ENCODE measurements at regions not wholly inside any gene's neighbourhood (a gene's known extent, or its start where the extent isn't known, plus 50 kb on each side); places are given as distances from the start of the nearest gene placed in this dataset.

DNA sequence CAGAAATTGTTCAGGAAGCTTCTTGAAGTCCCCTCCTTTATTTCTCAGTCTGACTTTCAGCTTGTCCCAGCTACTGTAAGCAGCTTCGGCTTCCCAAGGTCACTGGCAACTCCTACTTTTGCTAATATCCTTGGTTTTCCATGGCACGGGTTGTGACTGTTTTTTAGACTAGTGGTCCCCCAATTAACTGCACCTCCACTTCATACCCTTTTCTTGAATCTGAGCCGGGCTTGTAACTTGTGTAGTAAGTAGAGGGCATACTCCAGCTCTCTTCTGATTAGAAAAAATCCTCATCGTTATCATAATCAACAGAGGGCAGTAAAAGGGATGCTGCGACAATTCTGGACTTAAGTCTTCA lies 162.3 kb upstream of the TNFAIP3 start:
- Histone ChIP-seq H3K4ac (replicated peaks; ENCODE audit: insufficient read length, low read depth, low read length) (no peak overlapping the region), H3K14ac (ENCODE audit: insufficient read length) (no peak overlapping the region), H2BK20ac (ENCODE audit: low read length) (no peak overlapping the region), H2AFZ (ENCODE audit: low read length) (no peak overlapping the region; the same call in 1 of the 2 replicates), H2BK12ac (ENCODE audit: low read depth, low read length) (no peak overlapping the region), H4K8ac (ENCODE audit: extremely low read depth, insufficient read depth, low read length) (no peak overlapping the region), H3K4me3 (ENCODE audit: extremely low read depth in 1 of 4, insufficient read depth in 2 of 4, low read depth in 3 of 4, low read length in 4 of 4) (no peak overlapping the region), H2BK120ac (replicated peaks; ENCODE audit: low read depth, low read length) (no peak overlapping the region), H3K79me2 (ENCODE audit: control insufficient read depth in 1 of 2, insufficient read depth in 2 of 2, low read length in 2 of 2) (no peaks in the 10 kb centered on the region), H3K56ac (replicated peaks; ENCODE audit: insufficient read length, low read depth, low read length) (no peak overlapping the region), H3K4me1 (replicated peaks in 1 of 4; ENCODE audit: control insufficient read depth in 3 of 4, insufficient read depth in 4 of 4, low read length in 3 of 4) (no peaks in the 10 kb centered on the region), H3K4me2 (ENCODE audit: insufficient read depth in 1 of 2, low read depth in 2 of 2, low read length in 2 of 2) (no peak overlapping the region), H3K27me3 (replicated peaks in 1 of 4; ENCODE audit: control insufficient read depth in 3 of 4, extremely low read depth in 1 of 4, insufficient read depth in 3 of 4, low read length in 3 of 4) (no peaks in the 10 kb centered on the region), H3K18ac (ENCODE audit: extremely low read depth, low read length) (no peak overlapping the region), H3K23ac (ENCODE audit: insufficient read length) (no peak overlapping the region), H3K36me3 (ENCODE audit: control insufficient read depth in 2 of 4, insufficient read depth in 4 of 4, low read length in 3 of 4) (no peaks in the 10 kb centered on the region), H2BK15ac (ENCODE audit: low read length) (no peak overlapping the region), H3K79me1 (ENCODE audit: low read depth, low read length) (no peaks in the 10 kb centered on the region), H3K9me3 (ENCODE audit: insufficient read depth in 2 of 2, low read depth in 1 of 2, low read length in 1 of 2) (no peaks in the 10 kb centered on the region), H3K23me2 (ENCODE audit: low read depth, low read length) (no peaks in the 10 kb centered on the region), H4K20me1 (replicated peaks in 1 of 2; ENCODE audit: control insufficient read depth in 1 of 2, insufficient read depth in 2 of 2, low read length in 2 of 2) (no peaks in the 10 kb centered on the region), H3K9ac (replicated peaks in 1 of 4; ENCODE audit: extremely low read depth in 1 of 4, low read depth in 3 of 4, low read length in 3 of 4) (no peak overlapping the region), H4K5ac (ENCODE audit: insufficient read length, low read depth, low read length) (no peak overlapping the region), H3K27ac (ENCODE audit: low read depth, low read length) (no peak overlapping the region), H2BK5ac (ENCODE audit: low read depth, low read length) (no peak overlapping the region), H2AK5ac (ENCODE audit: low read depth, low read length) (no peak overlapping the region), H4K91ac (replicated peaks; ENCODE audit: insufficient read length, low read length) (no peak overlapping the region)
- ChIA-PET POLR2A (ENCODE audit: partially characterized antibody) (interaction anchor here (1.0 kb wide), 1 partner anchor 240 kb away, joined by 4 read pairs; no protein-coding TSS in a partner anchor), CTCF (ENCODE audit: partially characterized antibody) (interaction anchor here (0.5 to 4.0 kb wide), 53 partner anchors 8 to 404 kb away, joined by 3 to 42 read pairs (median 4); partner anchors contain the start of gene TNFAIP3)
- DNase-seq (ENCODE audit: low read depth in 1 of 2, low spot score in 2 of 2) (no peak), FAIRE-seq (no peak)
- 74% methylated on average over 5 of the region's 5 CpGs; no CpG with 5 or more reads in 1 of the 2 experiments for WGBS, 2 experiments (ENCODE audit: extremely low coverage in 1 of 2, insufficient coverage in 1 of 2, insufficient read length in 1 of 2, insufficient replicate concordance in 2 of 2, low coverage in 1 of 2, low lambda C conversion rate in 2 of 2, missing lambda C conversion rate in 1 of 2)
- no peak for TF ChIP-seq CBX5 (IDR thresholded peaks at IDR 0.05; ENCODE audit: low read depth, low read length)
- TF ChIP-seq PHF8 (conservative IDR thresholded peaks at IDR 0.05; ENCODE audit: low read depth, low read length), result no peak
- TF ChIP-seq ATF3 (IDR thresholded peaks at IDR 0.05; ENCODE audit: insufficient read depth, low read depth, low read length), result no peak
- TF ChIP-seq JUND (IDR thresholded peaks at IDR 0.05; ENCODE audit: low read length), result no peak
- no peak for TF ChIP-seq RAD21 (IDR thresholded peaks at IDR 0.05 in 1 of 2, conservative IDR thresholded peaks at IDR 0.05 in 1 of 2; ENCODE audit: low read depth in 2 of 2, low read length in 2 of 2)
- no peak for TF ChIP-seq SUZ12 (IDR thresholded peaks at IDR 0.05; ENCODE audit: low read length)
- no peak for TF ChIP-seq GTF2F1 (IDR thresholded peaks at IDR 0.05; ENCODE audit: borderline replicate concordance, low read depth, low read length)
- no peak for TF ChIP-seq NRF1 (IDR thresholded peaks at IDR 0.05; ENCODE audit: low read depth, low read length)
- TF ChIP-seq RXRA (IDR thresholded peaks at IDR 0.05; ENCODE audit: insufficient read depth, low read depth, low read length), result no peak

All from H1 (cell line).